GM23248 (cell line): ENCODE measurements at regions not wholly inside any gene's neighbourhood (a gene's known extent, or its start where the extent isn't known, plus 50 kb on each side); places are given as distances from the start of the nearest gene placed in this dataset.
A peak's percentile ranks its signal among the peaks of the same experiment; 100 is the strongest.

Experiments
- DNase-seq: peaks from one replicate; pipeline ENCODE4 v3.0.0-alpha.2; 2015
- H2AFZ ChIP-seq: fragments of 200-600 bp; sonication (generic); 2 replicates; pipeline ENCODE4 v1.6.1; 2016; ENCODE audit warnings: antibody characterized with exemption
- H3F3A ChIP-seq: fragments of 200-600 bp; sonication (generic); 2 replicates; pipeline ENCODE4 v1.6.1; 2016; ENCODE audit warnings: mild to moderate bottlenecking, antibody characterized with exemption, mixed run types; ENCODE audit not compliant: insufficient read depth
- H3K27ac ChIP-seq: fragments of 200-600 bp; sonication (generic); 2 replicates; pipeline ENCODE4 v1.5.1; 2016; ENCODE audit warnings: mild to moderate bottlenecking
- H3K27me3 ChIP-seq: fragments of 200-600 bp; sonication (generic); replicated peaks from 2 replicates; pipeline ENCODE4 v1.6.1; 2016; ENCODE audit warnings: mild to moderate bottlenecking; ENCODE audit not compliant: insufficient read depth
- H3K36me3 ChIP-seq: fragments of 200-600 bp; sonication (generic); 2 replicates; pipeline ENCODE4 v1.6.1; 2016; ENCODE audit warnings: low read depth, mild to moderate bottlenecking
- H3K4me1 ChIP-seq: fragments of 200-600 bp; sonication (generic); 2 replicates; pipeline ENCODE4 v1.6.1; 2016; ENCODE audit warnings: mild to moderate bottlenecking; ENCODE audit not compliant: insufficient read depth
- H3K4me2 ChIP-seq: fragments of 200-600 bp; sonication (generic); one replicate; pipeline ENCODE4 v1.6.1; 2016; ENCODE audit warnings: mild to moderate bottlenecking; ENCODE audit not compliant: unreplicated experiment
- H3K4me3 ChIP-seq: fragments of 200-600 bp; sonication (generic); 2 replicates; pipeline ENCODE4 v1.5.1; 2016; ENCODE audit warnings: mild to moderate bottlenecking
- H3K79me2 ChIP-seq: fragments of 200-600 bp; sonication (generic); 2 replicates; pipeline ENCODE4 v1.6.1; 2016; ENCODE audit warnings: mild to moderate bottlenecking; ENCODE audit not compliant: insufficient read depth
- H3K9ac ChIP-seq: fragments of 200-600 bp; sonication (generic); 2 replicates; pipeline ENCODE4 v1.6.1; 2016; ENCODE audit warnings: mild to moderate bottlenecking
- H3K9me2 ChIP-seq: fragments of 200-600 bp; sonication (generic); 2 replicates; pipeline ENCODE4 v1.6.1; 2016; ENCODE audit warnings: mixed run types, mild to moderate bottlenecking, moderate library complexity; ENCODE audit not compliant: insufficient read depth
- H3K9me3 ChIP-seq: fragments of 200-600 bp; sonication (generic); one replicate; pipeline ENCODE4 v1.6.1; 2017; ENCODE audit warnings: low read depth
- H4K20me1 ChIP-seq: fragments of 200-600 bp; sonication (generic); 2 replicates; pipeline ENCODE4 v1.6.0; 2016; ENCODE audit not compliant: insufficient read depth
- EZH2 ChIP-seq: fragments of 200-600 bp; sonication (generic); IDR thresholded peaks from 2 replicates; pipeline ENCODE4 v1.6.1; 2018; ENCODE audit warnings: antibody characterized with exemption, mild to moderate bottlenecking; ENCODE audit not compliant: insufficient read depth, poor library complexity, severe bottlenecking
- EZH2phosphoT487 ChIP-seq: fragments of 200-600 bp; sonication (generic); IDR thresholded peaks from 2 replicates; pipeline ENCODE4 v1.6.1; 2018; ENCODE audit warnings: antibody characterized with exemption, moderate library complexity, mild to moderate bottlenecking, low read depth; ENCODE audit not compliant: insufficient read depth
- WGBS, 2 experiments: methylation state at CpG; one replicate each; pipeline ENCODE4 v1.1.6; 2015 to 2017; ENCODE audit warnings: low lambda C conversion rate in 2 of 2, low coverage in 1 of 2; ENCODE audit errors: missing lambda C conversion rate in 2 of 2; 5-methylcytosine and 5-hydroxymethylcytosine counted together
- in situ Hi-C: fragments of 300-500 bp; cut with MboI; formaldehyde crosslinking; loops from 2 replicates; pipeline ENCODE4 v1.15.0; 2020

GRCh38 chr7:17447728-17448478, 149.5 kb downstream of the AHR start:
- no peak overlapping the region for H3K4me3 ChIP-seq

DNA sequence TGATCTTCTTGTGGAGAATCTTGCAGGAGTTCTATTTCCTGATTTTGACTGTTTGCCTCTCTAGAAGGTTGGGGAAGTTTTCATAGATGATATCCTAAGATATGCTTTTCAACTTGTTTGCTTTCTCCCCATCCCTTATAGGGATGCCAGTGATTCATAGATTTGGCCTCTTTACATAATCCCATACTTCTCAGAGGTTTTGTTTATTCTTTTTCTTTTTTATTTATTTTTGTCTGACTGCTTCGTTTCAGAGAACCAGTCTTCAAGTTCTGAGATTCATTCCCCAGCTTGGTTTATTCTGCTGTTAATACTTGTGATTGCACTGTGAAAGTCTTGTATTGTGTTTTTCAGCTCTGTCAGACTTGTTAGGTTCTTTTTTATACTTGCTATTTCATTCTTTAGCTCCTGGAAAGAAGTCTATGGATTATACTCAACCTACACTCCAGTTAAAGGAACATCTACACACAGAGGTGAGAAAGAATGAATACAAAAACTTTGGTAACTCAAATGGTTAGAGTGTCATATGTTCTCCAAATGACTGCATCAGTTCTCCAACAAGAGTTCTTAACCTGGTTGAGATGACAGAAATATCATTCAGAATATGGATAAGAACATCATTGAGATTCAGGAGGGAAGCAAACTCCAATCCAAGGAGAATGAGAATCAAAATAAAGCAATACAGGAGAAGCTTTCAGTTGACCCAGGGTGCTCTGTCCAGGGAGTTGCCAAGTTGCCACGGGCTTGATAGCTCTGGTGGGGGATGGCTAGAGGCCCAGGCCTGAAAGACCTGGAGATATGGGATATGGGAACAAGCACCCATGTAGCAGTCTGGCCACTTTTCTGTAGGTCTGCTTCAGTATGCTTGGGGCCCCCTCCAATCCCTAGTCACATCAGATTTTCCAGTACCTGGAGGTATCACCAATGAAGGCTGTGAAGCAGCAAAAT, 150.3 kb downstream of the AHR start:
- H3K9ac ChIP-seq = no peak overlapping the region
- H3K4me1 ChIP-seq = peaks cover 6% of the 10 kb centered on the region
- no peak for DNase-seq
- H4K20me1 ChIP-seq = no peaks in the 10 kb centered on the region
- no peaks in the 10 kb centered on the region for H3K36me3 ChIP-seq
- H3K4me2 ChIP-seq = no peak overlapping the region
- H2AFZ ChIP-seq = no peak overlapping the region
- TF ChIP-seq EZH2 = no peak
- TF ChIP-seq EZH2phosphoT487 = no peak
- H3K79me2 ChIP-seq = no peaks in the 10 kb centered on the region
- no peaks in the 10 kb centered on the region for H3K27me3 ChIP-seq
- H3F3A ChIP-seq = no peaks in the 10 kb centered on the region
- H3K9me2 ChIP-seq = no peaks in the 10 kb centered on the region
- no peak overlapping the region for H3K4me3 ChIP-seq
- H3K27ac ChIP-seq = no peak overlapping the region
- in situ Hi-C loops = no loop called here
- peaks cover 5% of the 10 kb centered on the region for H3K9me3 ChIP-seq
- WGBS, 2 experiments = 23% methylated on average over 2 of the region's 2 CpGs

More at GRCh38 chr7:17447728-17448478, 149.5 kb downstream of the AHR start:
- H4K20me1 ChIP-seq = no peaks in the 10 kb centered on the region
- no peak overlapping the region for H2AFZ ChIP-seq
- no peaks in the 10 kb centered on the region for H3K36me3 ChIP-seq
- H3K4me1 ChIP-seq = peaks cover 6% of the 10 kb centered on the region
- no peaks in the 10 kb centered on the region for H3K9me2 ChIP-seq
- in situ Hi-C loops = no loop called here
- H3K9ac ChIP-seq = no peak overlapping the region
- no peak overlapping the region for H3K27ac ChIP-seq
- no peak for DNase-seq
- no peaks in the 10 kb centered on the region for H3F3A ChIP-seq
- H3K79me2 ChIP-seq = no peaks in the 10 kb centered on the region
- TF ChIP-seq EZH2 (no peak), EZH2phosphoT487 (no peak)
- H3K27me3 ChIP-seq = no peaks in the 10 kb centered on the region
- 76 to 87% methylated on average over 1 of the region's 1 CpG for whole genome bisulfite sequencing, 2 experiments
- H3K9me3 ChIP-seq = peaks cover 5% of the 10 kb centered on the region
- no peak overlapping the region for H3K4me2 ChIP-seq

- DNase-seq = peak; percentile 24
- no peaks in the 10 kb centered on the region for H4K20me1 ChIP-seq
- 4 to 7% methylated on average over 2 of the region's 2 CpGs for WGBS, 2 experiments
- no peaks in the 10 kb centered on the region for H3F3A ChIP-seq
- TF ChIP-seq EZH2phosphoT487 = no peak
- TF ChIP-seq EZH2 = no peak
- no peaks in the 10 kb centered on the region for H3K27me3 ChIP-seq
- H3K36me3 ChIP-seq = no peaks in the 10 kb centered on the region
- H3K9me3 ChIP-seq = no peaks in the 10 kb centered on the region
- no peak overlapping the region for H3K4me3 ChIP-seq
- H3K9me2 ChIP-seq = no peaks in the 10 kb centered on the region
- no peak overlapping the region for H2AFZ ChIP-seq
- no peak overlapping the region for H3K27ac ChIP-seq
- H3K4me2 ChIP-seq = no peak overlapping the region
- no peak overlapping the region for H3K9ac ChIP-seq
- in situ Hi-C loops = no loop called here
- H3K4me1 ChIP-seq = no peaks in the 10 kb centered on the region
- no peaks in the 10 kb centered on the region for H3K79me2 ChIP-seq
These were observed 158.1 kb downstream of the AHR start for GRCh38 chr7:17456541-17456940.

GRCh38 chr7:17460001-17460400, 161.5 kb downstream of the AHR start:
- H3K27ac ChIP-seq = no peak overlapping the region
- H3K9me3 ChIP-seq = no peaks in the 10 kb centered on the region
- no peaks in the 10 kb centered on the region for H3K79me2 ChIP-seq
- H3K4me2 ChIP-seq = no peak overlapping the region
- no peaks in the 10 kb centered on the region for H3K36me3 ChIP-seq
- no peaks in the 10 kb centered on the region for H3K9me2 ChIP-seq
- in situ Hi-C loops = no loop called here
- DNase-seq = no peak
- H3K9ac ChIP-seq = no peak overlapping the region
- TF ChIP-seq EZH2 (no peak), EZH2phosphoT487 (no peak)
- no peaks in the 10 kb centered on the region for H3K27me3 ChIP-seq
- H3K4me3 ChIP-seq = no peak overlapping the region
- no peaks in the 10 kb centered on the region for H4K20me1 ChIP-seq
- 0 out of 2 replicates have a peak, but pooled peaks cover 6% of the 10 kb centered on the region for H3K4me1 ChIP-seq
- H3F3A ChIP-seq = no peaks in the 10 kb centered on the region
- H2AFZ ChIP-seq = no peak overlapping the region
